Hematopoietic multipotent progenitor cell treated with erythropoietin and hydrocortisone succinate and interleukin-3 and kit ligand, for 6 days (in vitro differentiated cells): ENCODE measurements at regions not wholly inside any gene's neighbourhood (a gene's known extent, or its start where the extent isn't known, plus 50 kb on each side); places are given as distances from the start of the nearest gene placed in this dataset.
"Not testable (repeated sequence)": the region's sequence is repeated elsewhere in the genome, so short reads cannot be mapped to it uniquely, and the experiment has no call there.

Source experiments
- DNase-seq: peaks from one replicate; pipeline ENCODE4 v3.0.0-alpha.2; 2015

DNA sequence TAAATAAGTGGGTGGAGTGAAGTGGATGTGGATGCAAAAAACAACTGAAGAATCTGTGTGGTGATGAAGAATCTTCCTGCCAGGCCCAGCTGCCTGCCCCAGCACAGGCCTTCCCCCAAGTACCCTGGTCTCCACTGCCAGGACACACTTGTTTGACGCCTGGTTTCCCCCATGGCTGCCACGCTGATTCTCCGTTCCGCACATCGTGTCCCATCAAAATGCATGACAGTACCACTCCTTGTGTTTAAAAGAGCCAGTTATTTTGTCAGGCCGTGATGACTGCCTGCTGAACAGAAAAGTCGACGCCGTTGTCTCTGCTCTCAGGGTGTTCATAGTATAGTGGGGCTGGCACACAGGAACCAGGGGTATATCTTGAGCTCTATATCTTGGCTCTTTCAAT is 50.3 kb upstream of the KYNU start:
- no peak for DNase-seq

DNA sequence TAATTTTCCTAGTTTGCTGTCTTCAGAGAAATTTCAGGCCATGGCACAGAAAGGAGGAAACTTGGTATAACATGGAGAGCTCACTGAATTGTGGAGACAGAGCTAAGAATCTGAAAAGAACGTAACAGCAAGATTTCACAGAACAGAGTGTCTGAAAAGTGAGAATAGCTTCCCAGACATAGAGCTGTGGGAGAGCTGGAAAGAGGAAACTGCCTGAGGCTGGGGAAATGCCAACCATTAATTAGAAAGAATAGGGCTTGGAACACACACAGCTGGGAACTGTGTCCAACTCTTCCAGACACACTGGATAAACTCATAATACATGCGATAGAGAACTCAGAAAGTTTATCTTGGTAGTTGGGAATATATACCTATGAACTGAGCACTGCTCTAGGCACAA is 51.6 kb upstream of the KYNU start:
- DNase-seq = no peak

DNA sequence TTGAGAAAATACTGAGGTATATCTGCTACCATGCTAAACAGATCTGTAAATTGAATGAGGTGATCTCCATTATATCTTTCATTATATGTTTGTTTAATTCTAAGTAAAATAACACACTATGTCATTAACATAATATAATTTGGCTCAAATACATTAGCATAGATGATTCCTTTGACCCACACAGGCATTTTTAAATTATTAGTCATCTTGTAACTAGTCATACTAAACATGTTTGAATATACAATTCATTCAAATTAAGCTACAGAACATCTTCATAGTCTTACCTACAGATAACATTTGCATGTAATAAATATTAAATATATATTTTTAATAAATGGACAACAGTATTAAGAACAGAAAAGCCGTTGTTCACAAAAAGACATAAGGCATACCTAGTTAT is 52.7 kb upstream of the KYNU start:
- no peak for DNase-seq

DNA sequence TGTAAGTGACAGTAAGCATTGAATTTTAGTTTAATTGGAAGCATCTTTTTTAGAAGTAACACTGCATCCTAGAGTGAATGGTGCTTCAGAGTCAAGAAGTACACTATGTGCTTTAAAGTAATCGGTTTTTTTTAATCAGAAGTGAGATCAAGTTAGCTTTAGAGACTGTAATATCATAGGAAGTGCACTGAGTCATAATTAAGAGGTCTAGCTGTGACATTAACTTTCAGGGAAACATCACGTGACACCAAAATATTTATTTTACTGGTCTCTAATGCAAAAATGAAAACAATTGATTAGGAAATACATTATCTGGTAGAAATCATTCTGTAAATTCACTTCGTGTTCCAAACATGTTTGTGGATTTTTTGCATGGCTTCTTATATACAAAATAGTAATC is 55.3 kb upstream of the KYNU start:
- no peak for DNase-seq

DNA sequence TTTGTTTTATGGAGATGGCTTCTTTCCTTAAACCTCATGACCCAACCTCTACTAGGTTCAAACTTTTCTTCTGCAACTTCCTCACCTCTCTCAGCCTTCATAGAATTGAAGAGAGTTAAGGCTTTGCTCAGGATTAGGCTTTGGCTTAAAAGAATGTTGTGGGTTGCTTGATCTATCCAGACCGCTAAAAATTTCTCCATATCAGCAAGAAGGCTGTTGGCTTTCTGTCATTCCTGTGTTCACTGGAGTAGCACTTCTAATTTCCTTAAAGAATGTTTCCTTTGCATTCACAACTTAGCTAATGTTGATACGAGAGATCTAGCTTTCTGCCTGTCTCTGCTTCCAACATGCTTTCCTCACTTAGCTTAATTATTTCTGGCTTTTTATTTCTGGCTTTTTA is 58.1 kb upstream of the KYNU start:
- no peak for DNase-seq

DNA sequence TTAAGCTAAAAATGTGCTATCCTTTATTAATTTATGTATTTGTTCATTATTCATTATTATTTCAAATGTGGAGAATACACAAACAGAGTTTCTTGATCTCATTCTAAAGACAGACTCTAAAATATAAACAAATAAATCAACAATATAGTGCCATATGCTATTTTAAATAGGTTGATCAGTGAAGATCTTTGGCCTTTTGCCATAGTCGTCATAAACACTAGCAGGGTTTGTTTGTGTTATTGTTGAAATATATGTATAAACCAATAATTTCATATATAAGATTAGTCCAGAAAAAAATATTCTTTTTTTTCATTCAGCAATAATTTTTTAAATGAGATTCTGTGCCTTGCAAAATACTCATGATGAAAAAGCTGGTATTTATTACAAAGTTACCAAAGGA is 62.1 kb upstream of the KYNU start:
- no peak for DNase-seq

DNA sequence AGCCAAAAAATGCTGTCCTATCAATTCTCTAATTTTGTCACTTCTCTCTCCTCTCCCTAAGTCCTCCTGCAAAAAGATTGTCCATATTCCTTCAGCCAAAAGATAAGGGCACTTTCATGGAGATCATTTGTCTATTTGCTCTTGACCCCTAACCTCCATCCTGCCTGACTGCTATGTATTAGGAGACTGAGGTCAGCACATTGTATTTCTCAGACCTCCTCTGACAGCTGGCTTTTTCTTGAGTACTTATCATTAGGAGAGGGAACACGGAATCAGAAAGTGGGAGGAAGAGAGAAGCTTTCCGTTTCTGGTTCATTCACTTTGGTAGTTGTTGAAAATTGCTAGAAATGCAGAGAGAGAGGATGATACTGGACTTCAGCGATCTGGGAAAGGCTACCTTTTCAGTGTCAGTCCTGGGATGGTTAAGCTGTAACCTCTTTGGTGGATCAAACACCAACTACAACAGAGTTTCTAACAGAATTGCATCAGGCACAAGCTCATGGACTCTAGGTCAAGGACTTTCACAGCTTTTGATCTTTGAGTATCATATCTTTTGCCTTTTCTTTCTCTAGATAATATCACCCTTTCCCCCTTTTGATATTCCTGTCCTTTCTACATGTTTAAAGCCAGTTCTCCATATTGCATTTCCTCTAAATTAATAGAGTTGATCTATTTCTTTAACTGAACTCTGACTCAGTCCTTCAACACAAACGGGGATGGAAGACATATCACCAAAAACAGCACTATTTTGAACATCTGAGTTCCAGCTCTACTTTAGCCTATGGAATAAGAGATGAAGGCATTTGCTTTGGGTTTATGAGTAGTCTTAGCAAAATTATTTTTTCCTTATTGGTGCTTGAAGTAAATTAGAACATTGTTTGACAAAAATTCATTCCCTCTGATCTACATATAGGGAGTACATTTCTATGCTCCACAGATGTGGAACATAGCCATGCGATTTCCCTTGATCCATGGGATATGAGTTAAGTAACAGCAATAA is 63.3 kb upstream of the KYNU start:
- DNase-seq = no peak

DNA sequence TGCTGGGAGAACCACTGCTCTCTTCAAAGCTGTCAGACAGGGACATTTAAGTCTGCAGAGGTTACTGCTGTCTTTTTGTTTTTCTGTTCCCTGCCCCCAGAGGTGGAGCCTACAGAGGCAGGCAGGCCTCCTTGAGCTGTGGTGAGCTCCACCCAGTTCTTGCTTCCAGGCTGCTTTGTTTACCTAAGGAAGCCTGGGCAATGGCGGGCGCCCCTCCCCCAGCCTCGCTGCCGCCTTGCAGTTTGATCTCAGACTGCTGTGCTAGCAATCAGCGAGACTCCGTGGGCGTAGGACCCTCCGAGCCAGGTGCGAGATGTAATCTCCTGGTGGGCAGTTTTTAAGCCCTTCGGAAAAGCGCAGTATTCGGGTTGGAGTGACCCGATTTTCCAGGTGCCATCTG is 65.8 kb upstream of the KYNU start:
- DNase-seq = not testable (repeated sequence)

DNA sequence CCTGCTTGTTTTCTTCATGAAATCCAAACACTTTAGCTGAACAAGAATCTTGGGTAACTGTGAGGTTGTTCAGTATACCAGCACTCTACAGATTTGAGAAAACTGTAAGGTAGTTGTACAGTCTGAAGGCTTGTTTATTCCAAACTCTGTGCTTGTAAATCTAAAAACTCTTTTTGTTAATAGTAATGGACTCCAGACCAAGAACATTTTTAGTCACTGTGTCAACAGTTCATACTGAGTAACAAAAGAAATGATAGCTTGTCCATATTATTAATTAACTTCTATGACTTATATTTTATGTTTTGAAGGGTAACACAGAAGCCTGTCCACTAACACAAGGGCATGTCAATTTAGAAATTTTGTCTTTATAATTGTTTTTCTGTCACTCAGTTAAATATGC is 72.2 kb upstream of the KYNU start:
- no peak for DNase-seq

DNA sequence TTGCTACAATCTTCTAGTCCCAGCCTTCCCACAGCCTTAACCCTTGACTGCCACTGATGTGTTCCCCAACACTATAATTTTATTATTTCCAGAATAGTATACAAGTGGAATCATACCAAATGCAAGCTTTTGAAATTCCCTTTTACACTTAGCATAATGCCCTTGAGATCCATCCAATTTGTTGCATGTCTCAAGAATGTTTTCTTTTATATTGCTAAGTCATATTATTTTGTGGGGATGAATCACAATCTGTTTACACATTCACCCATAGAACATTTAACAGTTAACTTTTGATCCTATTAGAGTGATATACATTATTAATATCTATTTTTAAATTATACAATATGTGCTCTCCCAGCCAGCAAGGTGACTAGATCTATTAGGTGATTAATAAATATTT is 74.3 kb upstream of the KYNU start:
- no peak for DNase-seq

DNA sequence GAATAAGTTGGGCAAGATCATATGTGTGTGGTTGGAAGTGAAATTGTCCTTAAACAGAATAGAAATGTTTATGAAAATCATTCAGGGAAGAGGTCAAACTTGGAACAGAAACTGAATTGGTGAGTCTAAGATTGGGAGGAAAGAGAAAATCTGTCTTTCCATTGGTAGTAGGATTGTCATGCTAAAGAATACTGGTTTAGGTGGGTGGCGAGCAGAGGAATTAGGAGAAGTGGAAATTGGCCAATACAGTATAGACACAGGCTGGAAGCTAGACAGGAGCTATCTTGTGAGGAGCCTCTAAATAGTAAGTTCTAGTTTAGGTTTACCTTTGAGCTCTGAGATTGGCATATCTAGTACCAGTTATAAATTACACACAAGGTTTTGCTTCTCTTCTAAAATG is 80.9 kb upstream of the KYNU start:
- no peak for DNase-seq

DNA sequence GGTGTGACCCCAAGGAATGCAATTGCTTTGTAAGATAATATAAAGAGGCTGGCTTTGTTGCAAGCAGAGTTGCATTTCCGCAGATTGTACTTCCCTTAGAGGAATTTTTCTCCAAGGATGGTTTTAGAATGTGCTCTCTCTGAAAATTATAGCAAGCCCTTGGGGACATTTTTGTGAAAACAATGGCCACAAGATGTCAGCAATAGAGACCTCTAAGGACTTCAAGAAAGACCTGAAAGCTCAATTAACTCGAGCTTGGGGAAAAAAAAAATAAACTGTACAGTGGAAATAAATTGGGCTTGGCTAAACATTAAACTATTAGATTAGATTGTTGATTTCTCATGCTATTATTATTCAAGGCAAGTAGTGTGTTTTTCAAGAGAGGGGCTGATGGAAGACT is 81.3 kb upstream of the KYNU start:
- no peak for DNase-seq

DNA sequence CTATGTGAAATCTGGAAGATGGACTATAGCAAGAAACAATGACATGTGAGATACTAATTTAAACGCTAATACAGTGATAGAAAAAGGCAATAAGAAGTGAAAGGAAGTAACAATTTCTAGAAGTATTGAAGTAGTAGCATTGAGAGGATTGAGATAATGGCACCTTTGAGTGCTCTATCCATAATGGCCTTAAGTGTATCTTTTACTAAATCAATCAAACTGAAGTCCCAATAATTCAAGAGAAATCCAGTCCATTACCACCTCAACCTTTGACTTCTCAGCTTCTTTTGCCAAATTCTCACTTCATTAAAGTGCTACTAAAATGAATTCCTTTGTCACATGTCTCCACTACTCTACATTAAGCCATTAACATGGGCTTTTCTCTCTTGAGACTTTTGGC is 82.6 kb upstream of the KYNU start:
- DNase-seq = no peak

DNA sequence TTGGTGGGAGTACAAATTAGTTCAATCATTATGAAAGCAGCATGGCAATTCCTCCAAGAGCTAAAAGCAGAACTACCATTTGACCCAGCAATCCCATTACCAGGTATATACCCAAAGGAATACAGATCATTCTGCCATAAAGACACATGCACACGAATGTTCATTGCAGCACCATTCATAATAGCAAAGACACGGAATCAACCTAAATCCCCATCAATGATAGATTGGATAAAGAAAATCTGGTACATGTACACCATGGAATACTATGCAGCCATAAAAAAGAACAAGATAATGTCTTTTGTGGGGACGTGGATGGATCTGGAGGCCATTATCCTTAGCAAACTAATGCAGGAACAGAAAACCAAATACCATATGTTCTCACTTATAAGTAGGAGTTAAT is 85.1 kb upstream of the KYNU start:
- not testable (repeated sequence) for DNase-seq

DNA sequence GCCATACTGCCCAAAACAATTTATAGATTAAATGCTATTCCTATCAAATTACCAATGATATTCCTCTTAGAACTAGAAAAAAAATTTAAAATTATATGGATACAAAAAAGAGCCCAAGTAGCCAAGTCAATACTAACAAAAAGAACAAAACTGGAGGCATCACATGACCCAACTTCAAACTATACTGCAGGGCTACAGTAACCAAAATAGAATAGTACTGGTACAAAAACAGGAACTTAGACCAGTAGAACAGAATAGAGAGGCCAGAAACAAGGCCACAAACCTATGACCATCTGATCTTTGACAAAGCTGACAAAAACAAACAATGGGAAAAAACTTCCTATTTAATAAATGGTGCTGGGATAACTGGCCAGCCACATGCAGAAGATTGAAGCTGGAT is 86.1 kb upstream of the KYNU start:
- no peak for DNase-seq

DNA sequence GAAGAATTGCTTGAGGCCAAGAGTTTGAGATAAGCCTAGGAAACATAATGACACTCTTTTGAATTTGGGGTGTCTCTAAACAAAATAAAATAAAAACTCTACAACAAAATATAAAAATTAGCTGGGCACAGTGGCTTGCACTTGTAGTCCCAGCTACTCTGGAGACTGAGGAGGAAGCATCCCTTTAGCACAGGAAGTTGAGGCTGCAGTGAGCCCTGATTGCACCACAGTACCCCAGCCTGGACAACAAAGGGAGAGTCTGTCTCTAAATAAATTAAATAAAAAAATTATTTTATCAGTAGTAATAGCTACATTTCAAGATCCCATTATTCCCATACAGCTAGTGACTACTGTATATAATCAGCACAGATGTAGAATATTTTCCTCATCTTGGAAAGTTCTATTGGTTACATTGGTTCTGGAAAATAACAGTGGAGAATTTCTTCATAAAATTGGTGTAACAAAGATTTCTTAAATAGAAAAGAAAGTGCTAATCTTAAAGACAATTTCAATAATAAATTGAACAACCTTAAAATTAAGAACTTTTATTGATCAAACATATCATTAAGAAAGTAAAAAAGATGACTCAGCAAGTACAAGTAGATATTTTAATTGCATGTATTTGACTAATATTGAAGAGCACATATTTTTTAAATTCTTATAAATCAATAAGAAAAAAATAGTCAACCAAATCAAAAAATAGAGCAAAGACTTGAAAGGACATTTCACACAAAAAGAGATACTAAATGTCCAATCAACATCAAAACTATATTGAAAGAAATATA is 90.4 kb upstream of the KYNU start:
- DNase-seq = no peak

DNA sequence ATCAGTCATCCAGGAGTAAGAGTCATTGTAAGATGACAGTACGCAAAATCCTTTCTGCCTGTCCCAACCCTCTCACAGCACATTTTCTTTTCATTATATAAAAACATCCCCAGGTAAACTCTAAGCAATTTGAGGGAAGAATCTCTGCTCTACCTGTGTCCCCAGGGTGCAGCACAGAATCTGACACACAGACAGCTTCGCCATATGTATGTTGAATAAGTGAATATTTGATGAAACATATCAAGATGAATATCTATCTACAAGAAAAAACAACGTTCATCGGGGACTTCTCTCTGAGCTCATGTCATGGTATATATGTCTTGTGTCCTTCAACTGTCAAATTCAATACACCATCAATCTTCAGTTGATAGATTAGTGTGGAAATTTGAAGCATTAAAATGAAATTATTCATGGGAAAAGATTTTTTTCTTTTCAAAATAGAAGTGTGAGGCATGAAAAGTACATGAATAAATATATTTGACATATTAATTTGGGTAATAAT is 94.5 kb upstream of the KYNU start:
- DNase-seq = no peak

DNA sequence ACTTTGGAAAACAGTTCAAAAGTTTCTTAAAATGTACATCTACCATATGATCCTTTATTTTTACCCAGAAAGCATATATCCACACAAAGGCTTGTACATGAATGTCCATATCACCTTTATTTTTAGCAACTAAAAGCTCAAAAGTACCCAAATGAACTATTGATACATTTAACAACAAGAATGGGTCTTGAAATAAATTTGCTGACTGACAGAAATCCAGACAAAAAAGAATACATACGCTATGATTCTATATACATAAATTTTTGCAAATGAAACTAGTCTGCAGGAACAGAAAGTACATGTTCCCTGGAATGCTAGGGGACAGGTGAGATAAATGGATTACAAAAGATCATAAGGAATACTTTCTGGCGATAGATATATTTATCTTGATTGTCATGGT is 96.3 kb upstream of the KYNU start:
- no peak for DNase-seq

DNA sequence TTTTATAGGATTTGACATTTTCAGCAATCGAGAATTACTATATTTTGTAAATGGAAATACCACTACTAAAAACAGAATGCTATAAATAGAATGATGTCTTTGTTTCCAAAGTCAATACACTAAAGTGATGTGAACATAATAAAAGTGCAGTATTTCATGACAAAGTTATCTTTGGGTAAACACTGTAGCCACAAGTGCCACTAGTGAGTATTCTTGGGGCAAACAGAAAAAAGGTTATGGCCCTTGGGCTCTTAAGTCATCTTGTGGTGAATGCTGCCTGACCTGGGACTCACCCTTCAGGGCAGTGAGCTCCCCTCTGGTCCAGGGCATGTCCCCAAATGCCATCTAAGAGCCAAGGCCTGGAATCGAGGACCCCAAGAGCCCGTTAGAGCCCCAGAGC is 99.2 kb upstream of the KYNU start:
- no peak for DNase-seq

DNA sequence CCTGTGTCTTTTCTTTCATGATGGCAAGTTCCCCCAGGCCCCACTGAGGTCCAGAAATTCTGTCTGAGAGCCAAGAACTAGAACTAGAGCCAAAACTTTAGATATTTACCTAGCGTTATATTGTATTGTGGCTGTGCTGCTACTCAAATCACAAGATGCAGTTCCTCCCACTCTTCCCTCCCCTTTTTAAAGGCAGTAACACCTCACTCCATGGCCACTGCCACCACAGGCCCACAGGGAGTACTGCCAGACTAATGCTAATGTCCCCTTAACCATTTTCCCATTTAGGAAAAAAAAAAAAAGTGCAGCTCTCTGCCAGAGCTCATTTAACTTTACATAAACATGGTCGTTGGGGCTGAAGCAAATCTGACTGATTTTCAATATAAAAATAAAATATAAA is 99.7 kb upstream of the KYNU start:
- no peak for DNase-seq

DNA sequence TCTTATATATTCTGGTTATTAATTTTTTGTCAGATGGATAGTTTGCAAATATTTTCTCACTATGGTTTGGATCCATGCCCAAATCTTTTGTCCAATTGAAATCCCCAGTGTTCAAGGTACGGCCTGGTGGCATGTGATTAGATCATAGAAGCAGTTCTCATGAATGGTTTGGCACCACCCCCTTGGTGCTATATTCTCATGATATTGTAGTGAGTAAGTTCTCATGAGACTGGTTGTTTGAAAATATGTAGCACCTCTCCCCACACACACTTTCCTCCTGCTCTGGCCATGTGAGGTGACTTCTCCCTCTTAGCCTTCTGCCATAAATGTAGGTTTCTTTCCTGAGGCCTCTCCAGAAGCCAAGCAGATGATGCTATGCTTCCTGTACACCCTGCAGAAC is 107.7 kb upstream of the KYNU start:
- no peak for DNase-seq

DNA sequence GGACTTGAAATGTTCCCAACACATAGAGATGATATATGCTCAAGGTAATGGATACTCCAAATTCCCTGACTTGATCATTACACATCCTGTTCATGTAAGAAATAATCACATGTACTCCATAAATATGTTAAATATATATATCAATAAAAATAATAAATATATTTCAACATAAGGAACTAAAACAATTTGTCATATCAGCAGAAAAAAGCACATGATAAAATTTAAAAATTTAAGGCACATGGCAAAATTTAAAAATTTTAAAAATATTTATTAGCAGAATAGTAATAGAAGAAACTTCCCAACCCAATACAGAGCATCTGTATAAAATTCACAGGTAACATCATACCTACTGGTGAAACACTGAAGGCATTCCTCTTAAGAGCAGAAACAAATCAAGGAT is 109.6 kb upstream of the KYNU start:
- DNase-seq = no peak

DNA sequence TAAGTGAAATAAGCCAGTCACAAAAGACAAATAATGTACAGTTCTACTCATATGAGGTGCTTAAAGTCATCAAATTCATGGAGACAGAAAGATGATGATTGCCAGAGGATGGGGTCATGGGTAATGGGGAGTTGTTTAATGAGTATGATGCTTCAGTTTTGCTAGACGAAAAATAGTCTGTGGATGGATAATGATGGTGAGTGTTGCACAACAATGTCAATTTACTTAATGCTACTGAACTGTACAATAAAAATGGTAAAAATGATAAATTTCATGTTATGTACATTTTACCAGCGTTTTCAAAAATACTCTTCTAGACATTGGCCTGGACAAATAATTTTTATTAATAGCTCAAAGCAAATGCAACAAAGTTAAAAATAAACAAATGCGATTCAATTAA is 118.5 kb upstream of the KYNU start:
- DNase-seq = no peak

DNA sequence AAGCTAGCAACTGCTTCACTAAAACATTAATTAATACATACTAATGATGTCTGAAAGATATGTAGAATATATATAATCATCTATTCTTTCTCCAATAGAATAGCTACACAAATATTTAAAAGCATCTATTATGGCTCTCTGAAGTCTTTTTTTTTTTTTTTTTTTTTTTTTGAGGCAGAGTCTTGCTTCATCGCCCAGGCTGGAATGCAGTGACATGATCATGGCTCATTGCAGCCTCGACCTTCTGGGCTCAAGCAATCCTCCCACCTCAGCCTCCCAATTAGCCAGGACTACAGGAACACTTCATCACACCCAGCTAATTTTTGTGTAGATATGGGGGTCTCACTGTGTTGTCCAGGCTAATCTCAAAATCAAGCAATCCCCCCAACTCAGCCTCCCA is 120.4 kb upstream of the KYNU start:
- no peak for DNase-seq
